ENCODE measurements at regions not wholly inside any gene's neighbourhood (a gene's known extent, or its start where the extent isn't known, plus 50 kb on each side); places are given as distances from the start of the nearest gene placed in this dataset.

GRCh38 chr16:26317885-26318284, 626.1 kb downstream of the HS3ST4 start (continued):
- TF ChIP-seq ZSCAN18 (CRISPR knock-in tag; IDR thresholded peaks at IDR 0.05): no peak

GRCh38 chr16:26330654-26331053, 638.9 kb downstream of the HS3ST4 start:
- DNase-seq (ENCODE audit: low spot score) (no peak), ATAC-seq (no peak)
- peaks cover 6% of the 10 kb centered on the region for H3K36me3 Mint-ChIP-seq
- H3K27me3 Mint-ChIP-seq (ENCODE audit: low read depth): peaks cover 5% of the 10 kb centered on the region; the same call in 1 of the 2 replicates
- H3K9me3 Mint-ChIP-seq: peaks cover 16% of the 10 kb centered on the region
- no peak for TF ChIP-seq ZNF219 (CRISPR knock-in tag; IDR thresholded peaks at IDR 0.05; ENCODE audit: borderline replicate concordance)
- no peak for TF ChIP-seq STAT6 (CRISPR knock-in tag; conservative IDR thresholded peaks at IDR 0.05; ENCODE audit: low read depth)
- CTCF ChIA-PET: interaction anchor here (0.9 kb wide), 1 partner anchor 143 kb away, joined by 3 read pairs; no protein-coding TSS in a partner anchor
- POLR2A ChIA-PET: no interaction called here
- no peak overlapping the region for H3K4me3 Mint-ChIP-seq
- H3K27ac Mint-ChIP-seq: no peak overlapping the region
- peaks cover 11% of the 10 kb centered on the region for H3K4me1 Mint-ChIP-seq

GRCh38 chr16:26334218-26335111, 642.7 kb downstream of the HS3ST4 start:
- ATAC-seq (no peak), DNase-seq (ENCODE audit: low spot score) (no peak)
- Mint-ChIP-seq H3K27me3 (ENCODE audit: low read depth) (0 out of 2 replicates have a peak, but pooled peaks cover 2% of the 10 kb centered on the region), H3K4me1 (peaks cover 11% of the 10 kb centered on the region), H3K9me3 (peaks cover 6% of the 10 kb centered on the region), H3K27ac (no peak overlapping the region), H3K36me3 (no peaks in the 10 kb centered on the region), H3K4me3 (no peak overlapping the region)
- ChIA-PET CTCF (no interaction called here), POLR2A (interaction anchor here (0.6 kb wide), 1 partner anchor 222 kb away, joined by 5 read pairs; no protein-coding TSS in a partner anchor)
- TF ChIP-seq MLX (CRISPR knock-in tag; IDR thresholded peaks at IDR 0.05) (no peak), TCF7 (CRISPR knock-in tag; IDR thresholded peaks at IDR 0.05; ENCODE audit: low read depth) (no peak), USF1 (CRISPR knock-in tag; IDR thresholded peaks at IDR 0.05) (no peak), GRHL2 (CRISPR knock-in tag; IDR thresholded peaks at IDR 0.05; ENCODE audit: insufficient replicate concordance, severe bottlenecking) (no peak), ZNF671 (CRISPR knock-in tag; IDR thresholded peaks at IDR 0.05) (no peak), NFE2L1 (CRISPR knock-in tag; IDR thresholded peaks at IDR 0.05) (no peak), ARID4B (CRISPR knock-in tag; IDR thresholded peaks at IDR 0.05; ENCODE audit: borderline replicate concordance) (no peak), ATF2 (CRISPR knock-in tag; IDR thresholded peaks at IDR 0.05; ENCODE audit: borderline replicate concordance, low read depth) (no peak), CDX4 (CRISPR knock-in tag; IDR thresholded peaks at IDR 0.05; ENCODE audit: borderline replicate concordance) (no peak), ZNF219 (CRISPR knock-in tag; IDR thresholded peaks at IDR 0.05; ENCODE audit: borderline replicate concordance) (no peak), CBFB (CRISPR knock-in tag; IDR thresholded peaks at IDR 0.05; ENCODE audit: low read depth) (no peak), NFYB (CRISPR knock-in tag; conservative IDR thresholded peaks at IDR 0.05; ENCODE audit: low read depth) (no peak), ZNF416 (CRISPR knock-in tag; IDR thresholded peaks at IDR 0.05) (no peak), RORB (CRISPR knock-in tag; IDR thresholded peaks at IDR 0.05) (no peak), ZNF138 (CRISPR knock-in tag; conservative IDR thresholded peaks at IDR 0.05) (no peak)
